ENCODE measurements at regions not wholly inside any gene's neighbourhood (a gene's known extent, or its start where the extent isn't known, plus 50 kb on each side); places are given as distances from the start of the nearest gene placed in this dataset.

DNA sequence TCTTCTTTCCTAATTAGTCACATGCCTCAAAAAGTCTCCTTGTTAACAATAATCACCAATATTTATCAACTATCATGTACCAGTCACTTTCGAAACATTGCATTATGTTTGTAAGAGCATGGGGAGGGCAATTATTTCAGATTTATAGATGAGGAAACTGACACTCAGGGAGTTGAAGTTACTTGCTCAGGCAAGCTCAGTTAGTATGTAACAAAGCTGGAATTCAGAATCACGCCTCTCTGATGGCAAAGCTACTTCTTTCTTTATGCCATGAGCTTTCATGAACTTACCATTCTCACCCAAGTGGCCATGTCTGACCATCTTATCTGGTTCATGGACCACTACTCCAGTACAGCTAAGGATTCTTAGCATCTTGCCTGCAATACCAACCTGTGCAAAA lies 183.4 kb upstream of the TANK start:
- no peak for DNase-seq

DNA sequence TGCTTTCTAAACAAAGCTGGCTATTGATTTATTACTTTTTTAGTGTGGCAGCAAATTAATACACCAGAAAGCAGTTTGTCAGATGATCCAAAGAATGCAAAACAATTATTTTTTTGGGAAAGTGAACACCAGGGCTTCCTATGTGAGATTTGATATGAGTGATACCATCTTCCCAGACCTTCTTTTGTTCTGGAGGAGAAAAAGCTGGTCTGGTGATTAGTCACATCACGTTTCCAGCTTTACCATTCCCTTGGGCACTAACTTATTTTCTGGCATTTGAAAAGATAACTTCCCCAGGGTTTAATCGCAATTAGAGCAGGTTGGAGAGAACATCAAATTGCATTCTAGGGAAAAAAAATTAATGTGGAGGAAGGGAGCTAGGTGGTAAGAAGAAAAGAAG lies 182.9 kb upstream of the TANK start:
- no peak for DNase-seq

DNA sequence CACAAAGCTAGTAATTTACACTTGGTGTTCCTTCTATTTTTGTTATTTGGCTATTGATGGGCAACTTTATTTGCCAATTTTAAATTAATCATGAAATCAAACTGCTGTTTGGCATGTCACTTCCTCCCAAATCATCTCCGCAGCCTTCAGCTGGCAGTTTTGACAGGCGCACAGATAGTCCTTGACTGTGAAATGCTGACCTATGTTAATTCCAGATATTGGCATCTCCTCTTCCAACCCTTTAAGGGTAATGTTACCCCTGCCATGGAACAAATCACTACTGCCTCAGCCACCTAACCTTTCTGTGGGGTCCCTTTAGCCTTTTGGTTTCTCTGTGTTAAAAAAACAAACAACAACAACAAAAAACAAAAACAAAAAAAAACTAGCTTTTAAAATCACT lies 182.4 kb upstream of the TANK start:
- DNase-seq, result no peak

DNA sequence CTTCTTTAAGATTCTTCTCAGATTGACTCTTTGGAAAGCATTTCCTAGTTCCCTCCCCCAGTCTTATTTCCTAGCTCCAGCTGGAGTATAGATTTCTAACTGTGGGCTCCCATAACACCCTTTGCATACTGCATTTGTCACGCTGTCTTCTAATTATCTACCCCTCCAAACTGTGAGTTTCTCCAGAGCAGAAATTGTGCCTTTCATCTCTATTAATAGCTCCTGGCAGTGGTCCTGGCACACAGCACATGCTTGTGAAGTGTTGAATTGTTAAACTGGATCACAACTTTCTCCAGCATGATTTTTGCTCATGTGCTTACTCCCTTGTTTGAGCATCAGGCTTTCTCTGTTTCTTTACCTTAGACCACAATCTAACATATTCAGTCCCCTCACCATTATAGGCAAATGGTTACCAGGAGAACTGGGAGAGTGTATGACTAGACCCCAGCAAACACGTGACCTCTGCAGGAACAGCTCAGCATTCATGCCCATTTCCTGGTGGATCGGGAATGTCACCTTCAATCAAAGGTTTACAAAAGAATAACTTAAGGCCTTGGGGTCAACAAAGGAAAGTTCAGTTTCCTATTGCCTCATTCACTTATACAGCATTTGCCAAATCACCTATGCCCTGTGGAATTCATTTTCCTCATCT lies 175.7 kb upstream of the TANK start:
- no peak for DNase-seq

DNA sequence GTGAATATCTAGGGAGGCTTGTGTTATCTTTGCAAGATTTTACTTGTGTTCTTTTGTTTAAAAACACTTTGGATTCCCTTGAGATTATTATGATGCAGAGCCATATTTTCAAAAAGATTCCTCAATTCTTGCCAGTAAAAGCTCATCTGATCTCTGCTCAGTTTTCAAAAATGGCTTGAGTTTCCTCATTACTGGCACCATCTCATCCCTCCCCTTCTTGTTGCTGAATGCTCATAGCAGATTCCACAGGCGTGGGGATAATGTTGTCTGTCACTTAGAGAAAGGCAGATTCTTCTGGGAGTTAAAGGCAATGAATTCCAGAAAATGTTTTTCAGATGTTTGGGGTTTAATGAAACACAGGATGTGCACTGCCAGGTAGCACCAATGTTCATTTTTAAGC lies 170.4 kb upstream of the TANK start:
- no peak for DNase-seq

DNA sequence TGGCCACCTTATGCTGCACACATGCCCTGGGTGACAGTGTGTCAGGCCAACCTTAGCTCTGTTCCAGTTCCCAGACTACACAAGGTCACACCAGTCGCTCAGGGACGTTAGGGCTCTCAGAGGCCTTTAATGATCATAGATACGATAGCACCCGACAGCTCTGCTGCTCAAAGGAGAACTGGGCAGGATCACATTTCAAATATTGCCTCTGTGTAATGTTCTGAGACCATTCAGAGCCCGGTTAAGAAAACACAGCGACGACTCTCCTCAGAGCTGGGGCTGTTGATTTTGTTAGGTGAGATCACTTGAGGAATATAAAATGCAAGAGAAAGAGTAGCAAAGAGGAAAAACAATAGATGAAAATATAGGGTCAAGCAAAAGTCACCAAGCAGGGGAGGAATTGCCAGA lies 166.6 kb upstream of the TANK start:
- no peak for DNase-seq

DNA sequence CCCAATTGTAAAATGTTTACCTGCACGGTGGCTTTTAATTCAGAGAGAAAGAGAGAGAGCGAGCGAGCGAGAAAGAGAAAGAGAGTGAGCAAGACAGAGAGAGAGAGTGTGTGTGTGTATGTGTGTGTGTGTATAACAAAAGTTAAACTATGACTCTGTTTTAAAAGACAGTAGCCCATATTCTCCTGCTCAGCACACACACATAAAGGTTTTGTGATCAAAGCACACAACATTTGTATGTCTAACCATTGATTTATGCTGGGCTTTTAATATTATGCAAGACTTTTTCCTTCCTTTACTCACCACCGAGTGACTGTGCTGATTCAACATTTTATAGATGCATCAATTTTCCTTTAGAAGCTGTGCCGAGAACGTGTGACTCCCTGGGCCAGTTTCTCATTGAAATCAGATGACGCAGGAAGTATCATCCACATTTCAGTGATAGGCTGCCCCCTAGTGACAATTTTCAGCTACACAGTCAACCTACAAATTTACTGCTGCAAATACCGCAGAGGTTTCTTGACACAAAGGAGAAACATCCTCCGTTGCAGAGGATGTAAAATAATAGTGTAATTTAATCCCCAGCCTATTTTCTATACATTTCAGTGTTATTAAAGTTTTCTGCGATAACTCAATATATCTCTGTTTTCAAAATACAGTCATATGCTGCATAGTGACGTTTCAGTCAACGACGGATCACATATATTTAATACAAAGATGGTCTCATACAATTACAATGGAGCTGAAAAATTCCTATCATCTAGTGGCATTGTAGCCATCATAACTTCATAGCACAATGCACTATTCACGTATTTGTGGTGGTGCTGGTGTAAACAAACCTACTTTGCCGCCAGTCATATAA lies 165.9 kb upstream of the TANK start:
- peak; percentile 57 for DNase-seq

DNA sequence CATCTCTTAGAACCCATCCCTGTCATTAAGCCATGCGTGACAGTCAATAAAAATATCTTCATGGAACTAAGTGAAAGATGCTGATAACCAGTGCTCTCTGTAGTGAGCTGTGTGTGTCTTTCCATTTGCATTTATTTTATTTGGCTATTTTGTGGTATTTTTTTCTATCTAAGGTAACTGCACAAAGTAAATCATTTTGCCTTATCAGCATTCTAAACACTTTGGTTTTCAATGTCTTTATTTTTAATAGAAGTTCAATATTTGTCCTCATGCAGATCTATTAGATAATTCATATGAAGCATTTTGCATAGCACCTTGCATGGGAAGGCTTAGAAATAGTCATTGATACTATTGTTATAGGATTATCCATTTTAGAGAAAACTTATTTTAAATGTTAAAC lies 163.6 kb upstream of the TANK start:
- DNase-seq, result no peak

DNA sequence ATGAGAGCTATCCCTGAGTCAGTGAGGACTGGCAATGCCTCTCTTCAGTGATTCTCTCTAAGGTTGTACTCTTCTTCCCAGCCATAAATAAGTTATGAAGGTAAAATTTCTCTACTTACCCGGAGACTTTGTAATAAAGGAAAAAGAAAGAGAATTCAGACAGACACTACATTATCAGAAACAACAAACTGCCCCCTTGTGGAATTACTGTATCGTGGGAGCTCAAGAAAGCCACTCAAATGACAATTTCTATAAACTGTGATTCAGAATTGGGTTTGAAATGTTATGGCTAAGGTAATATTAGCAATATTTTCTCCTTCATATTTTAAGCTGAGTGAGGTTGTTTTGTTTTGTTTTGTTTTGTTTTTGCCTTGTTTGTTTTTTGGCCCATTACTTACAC lies 155.8 kb upstream of the TANK start:
- no peak for DNase-seq

DNA sequence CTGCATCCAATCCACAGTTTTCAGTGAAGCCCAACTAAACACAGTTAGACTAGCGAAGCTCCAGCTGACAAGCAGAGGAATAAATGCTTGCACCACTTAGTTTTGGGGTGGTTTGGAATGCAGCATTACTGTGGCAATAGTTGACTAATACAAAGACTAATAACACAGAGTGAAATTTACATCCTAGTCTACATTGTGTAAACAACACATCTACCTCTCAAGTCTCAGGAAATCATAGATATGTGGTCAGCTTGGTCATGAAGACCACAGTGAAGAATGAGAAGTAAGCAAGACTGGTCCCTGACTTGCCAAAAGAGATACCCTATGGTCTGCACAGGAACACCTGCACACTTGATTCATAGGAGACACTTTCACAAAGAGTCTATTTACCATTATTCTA lies 155.1 kb upstream of the TANK start:
- DNase-seq, result no peak

DNA sequence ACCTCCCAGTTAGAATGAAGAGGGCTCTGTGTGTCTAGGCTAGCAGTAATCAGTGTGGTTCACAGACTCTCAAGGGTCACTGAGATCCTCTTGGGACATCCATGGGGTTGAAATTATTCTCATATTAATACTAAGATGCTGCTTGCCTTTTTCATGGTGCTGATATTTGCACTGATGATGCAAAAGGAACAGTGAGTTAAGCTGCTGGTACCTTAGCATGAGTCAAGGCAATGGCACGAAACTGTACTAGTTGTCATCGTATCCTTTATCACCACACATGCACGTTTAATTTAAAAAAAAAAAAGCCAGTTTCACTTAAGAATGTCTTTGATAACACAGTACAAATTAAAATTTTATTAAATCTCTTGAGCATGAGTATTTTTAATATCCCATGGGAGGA lies 151.9 kb upstream of the TANK start:
- DNase-seq, result no peak

DNA sequence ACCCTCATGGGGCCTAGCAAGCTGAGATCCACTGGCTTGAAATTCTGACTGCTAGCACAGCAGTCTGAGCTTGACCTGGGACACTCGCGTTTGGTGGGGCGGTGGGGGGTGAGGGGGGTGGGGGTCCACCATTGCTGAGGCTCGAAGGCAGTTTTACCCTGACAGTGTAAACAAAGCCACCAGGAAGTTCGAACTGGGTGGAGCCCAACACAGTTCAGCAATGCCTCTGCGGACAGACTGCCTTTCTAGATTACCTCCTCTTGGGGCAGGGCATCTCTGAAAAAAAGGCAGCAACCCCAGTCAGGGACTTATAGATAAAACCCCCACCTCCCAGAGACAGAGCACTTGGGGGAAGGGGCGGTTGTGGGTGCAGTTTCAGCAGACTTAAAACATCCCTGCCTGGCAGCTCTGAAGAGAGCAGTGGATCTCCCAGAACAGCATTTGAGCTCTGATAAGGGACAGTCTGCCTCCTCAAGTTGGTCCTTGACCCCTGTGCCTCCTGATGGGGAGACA lies 149.7 kb upstream of the TANK start:
- DNase-seq, result no peak

DNA sequence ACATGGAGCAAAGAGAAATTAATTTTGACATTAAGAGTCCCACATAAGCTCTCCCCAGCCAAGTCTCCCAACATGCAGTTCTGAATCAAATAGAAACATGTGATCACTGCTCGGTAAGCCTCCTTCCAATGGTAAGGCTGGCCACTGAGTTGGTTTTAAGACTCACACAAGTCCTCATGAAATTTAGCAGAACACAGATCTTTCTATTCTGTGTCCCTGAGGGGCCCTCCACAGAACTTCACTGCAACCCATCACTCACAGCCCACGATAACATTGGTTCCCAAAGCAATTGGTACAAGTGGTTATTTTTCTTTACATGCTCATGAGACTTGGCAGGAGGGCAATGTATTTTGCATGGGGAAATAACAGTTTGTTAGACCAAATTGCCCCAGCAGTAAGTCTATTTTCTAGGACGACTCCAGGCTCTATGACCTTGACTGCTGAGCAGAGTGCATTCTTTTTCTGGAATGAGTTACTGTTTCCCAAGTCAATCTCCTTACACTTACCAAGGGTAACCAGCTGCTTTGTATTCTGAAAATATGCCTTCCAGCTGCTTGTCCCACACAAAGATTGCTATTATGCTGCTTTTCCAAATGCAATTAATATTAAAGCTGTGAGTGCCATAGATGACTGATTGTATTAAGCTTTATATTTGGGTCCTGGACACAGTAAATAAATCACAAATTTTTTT lies 142.3 kb upstream of the TANK start:
- DNase-seq, result no peak

DNA sequence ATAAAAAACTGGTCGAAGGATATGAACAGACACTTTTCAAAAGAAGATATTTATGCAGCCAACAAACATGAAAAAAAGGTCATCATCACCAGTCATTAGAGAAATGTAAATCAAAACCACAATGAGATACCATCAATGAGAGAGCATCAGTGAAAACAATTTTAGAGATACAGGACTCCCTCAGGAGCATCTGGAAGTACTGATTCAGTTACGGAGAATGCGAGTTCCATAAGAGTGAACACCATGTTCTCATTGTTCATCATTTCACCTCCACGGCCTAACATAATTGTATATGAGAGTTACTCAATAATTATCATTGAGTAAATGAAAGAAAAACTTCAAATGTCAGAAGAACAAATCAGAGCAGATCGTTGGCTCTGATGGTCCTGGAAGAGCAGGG lies 140.9 kb upstream of the TANK start:
- DNase-seq, result no peak

DNA sequence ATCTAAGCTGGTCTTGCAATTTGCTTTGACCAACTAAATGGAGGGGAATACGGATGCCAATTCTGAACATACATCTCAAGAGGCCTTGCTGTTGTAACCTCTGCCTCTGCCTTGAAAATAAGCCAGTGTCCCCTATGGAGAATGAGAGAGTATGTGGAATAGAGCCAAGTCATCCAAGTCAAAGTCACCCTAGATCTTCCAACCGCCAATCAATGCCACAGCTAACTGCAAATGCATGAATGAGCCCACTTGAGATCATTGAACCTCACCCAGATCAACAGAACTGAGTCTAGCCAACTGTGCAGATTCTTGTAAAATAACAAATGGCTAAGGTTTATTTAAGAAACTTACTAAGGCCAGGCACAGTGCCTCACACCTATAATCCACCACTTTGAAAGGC lies 139.8 kb upstream of the TANK start:
- no peak for DNase-seq

DNA sequence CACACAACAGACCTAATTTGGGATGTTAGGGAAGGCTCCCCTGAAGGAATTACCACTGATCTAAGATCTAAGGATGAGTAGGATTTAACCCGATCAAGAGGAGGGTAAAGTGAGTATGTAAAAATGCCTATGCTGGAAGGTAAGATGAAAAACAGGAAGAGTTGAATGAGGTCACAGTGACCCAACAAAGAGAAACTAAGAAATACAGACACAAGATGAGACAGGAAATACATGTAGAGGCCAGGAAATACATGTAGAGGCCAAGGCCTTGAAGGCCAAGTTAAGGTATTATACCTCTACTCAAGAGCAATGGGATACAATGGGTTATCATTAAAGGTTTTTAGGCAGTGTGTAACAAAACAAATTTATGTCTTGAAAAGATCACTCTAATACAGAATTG lies 131.6 kb upstream of the TANK start:
- no peak for DNase-seq

DNA sequence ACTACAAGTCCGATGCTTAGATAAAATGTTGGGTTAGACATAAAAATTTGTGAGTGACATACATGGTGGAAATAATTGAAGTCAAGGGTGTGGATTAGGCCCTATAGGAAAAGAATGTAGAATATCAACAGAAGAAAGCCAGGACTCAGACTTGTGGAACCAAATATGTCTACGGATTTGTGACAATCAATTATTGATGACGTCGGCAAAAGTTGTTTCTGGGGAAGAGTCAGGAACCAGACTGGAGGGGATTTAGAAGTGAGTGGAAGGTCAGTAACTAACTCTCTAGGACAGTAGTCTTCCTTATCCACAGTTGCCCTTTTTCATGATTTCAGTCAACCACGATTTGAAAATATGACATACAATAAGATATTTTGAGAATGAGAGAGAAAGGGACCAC lies 130.9 kb upstream of the TANK start:
- DNase-seq, result no peak

DNA sequence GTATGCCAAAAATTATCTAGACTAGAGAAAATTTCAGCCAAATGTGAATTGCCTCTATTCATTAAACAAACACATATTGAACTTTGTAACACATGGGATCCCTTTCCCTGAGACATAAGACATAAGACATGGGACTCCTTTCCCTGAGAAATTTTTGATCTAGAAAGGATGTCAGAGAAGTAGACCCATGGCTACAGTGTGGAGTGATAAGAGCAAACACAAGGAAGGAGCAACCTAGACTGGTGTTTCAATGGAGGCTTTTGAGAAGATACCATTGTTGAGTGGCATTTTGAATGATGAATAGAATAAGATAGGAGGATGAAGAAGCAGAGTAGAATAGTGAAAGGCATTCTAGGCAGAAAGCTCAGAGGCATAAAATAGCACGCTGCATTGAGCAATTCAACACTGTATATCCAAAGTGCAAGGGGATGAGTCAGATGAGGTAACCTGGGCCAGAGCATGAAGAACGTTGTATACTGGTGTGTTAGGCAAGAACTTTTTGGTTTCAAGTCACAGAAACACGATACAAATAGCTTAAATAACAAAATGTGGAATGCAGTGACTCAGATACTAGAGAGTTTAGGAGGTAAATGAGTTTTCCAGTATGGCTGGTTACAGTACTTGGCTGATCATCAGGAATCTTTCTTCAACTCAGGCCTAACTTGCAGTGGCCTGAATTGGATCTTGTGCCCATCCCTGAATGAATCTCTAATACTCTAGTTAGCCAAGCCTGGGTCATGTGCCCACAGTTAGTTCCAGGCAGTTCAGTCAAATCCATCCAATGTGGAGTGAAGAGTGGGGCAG lies 129.8 kb upstream of the TANK start:
- no peak for DNase-seq

DNA sequence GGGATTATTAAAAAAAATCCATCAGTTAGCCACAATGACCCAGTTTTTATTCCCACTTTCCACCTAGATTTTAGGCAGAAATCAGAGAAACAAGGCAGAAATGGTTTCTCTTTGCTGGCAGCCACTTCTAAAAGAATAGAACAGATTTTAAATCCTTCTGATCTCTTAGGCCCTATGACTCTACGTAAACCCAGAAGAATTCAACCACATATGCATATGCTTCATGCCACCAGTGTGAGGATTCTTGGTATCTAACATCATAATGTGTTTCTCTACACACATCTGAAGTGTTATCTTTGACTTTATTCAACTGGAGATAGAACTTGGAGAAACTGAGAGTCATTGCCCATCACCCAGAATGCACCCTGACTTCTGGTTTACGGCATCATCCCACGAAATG lies 128.7 kb upstream of the TANK start:
- DNase-seq, result no peak

DNA sequence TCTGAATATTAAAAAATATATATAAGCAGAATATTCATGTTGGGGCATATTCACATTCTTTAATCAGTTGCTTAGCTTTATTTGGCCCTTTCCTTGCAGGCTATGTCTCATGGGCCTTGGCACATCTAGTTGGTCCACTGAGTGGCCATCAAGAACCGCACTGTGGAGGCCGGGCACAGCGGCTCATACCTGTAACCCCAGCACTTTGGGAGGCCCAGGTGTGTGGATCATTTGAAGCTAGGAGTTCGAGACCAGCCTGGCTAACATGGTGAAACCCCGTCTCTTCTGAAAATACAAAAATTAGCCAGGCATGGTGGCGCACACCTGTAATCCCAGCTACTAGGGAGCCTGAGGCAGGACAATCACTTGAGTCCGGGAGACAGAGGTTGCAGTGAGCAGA lies 127.6 kb upstream of the TANK start:
- no peak for DNase-seq

DNA sequence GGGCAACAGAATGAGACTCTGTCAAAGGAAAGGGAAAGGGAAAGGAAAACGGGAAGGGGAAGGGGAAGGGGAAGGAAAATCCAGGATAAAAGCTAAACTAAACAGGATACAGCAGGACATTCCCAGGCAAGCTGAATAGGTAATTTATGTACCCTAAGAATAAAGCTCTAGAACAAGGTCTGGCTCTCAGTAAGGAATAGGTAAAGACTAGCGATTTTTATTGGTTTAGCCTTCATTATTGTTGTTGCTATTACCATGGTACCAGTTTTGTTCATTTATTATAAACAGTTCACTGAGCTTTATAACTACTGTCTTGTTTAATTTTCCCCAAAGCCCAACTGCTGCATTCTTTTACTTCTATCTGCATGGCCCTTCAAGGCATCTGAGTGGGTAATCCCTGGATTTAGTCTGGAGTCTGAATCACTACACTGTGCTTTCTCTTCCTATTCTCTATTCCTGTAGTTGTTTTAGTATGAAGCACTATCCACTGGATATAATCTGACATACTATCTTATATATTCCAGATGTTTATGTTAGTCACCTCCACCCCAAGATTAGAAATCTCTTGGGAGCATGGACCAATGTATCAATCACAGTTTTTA lies 127.1 kb upstream of the TANK start:
- no peak for DNase-seq

DNA sequence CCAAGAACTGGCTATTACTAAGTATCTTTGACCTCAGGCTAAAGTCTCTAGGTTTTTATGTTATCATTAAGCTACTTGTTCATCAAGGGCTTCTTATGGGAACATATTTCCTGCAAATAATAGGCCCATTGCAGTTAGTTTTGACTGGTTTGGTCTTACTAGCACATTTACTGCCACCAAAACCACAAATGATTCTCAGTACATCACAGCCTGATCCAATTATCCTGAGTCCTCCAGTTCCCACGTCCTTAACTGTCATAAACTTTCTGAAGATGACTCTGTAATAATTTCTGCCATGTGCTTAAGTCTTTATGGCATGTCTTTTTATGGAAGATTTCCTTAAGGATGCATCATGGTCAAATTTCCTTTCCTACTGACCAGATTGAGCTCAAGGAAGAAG lies 123.3 kb upstream of the TANK start:
- DNase-seq, result no peak

DNA sequence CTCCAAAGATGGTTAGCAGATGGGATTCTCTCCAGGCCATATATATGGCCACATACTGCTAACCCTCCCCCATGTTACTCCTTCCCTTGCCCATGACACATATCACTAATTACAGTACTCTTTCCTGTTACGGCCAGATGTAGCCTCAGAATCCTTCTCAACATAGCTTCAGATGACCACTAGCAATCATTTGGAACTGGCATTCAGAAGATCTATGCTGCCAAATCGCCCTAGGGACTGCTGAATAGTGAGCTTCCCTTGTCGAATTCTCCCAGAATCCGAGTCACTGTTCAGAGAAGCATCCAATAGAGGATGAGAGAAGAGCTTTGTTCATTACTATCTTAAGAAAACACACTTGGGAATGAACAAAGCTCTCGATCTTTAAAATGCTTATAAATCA lies 121.2 kb upstream of the TANK start:
- no peak for DNase-seq
